ENCODE measurements at regions not wholly inside any gene's neighbourhood (a gene's known extent, or its start where the extent isn't known, plus 50 kb on each side); places are given as distances from the start of the nearest gene placed in this dataset.

DNA sequence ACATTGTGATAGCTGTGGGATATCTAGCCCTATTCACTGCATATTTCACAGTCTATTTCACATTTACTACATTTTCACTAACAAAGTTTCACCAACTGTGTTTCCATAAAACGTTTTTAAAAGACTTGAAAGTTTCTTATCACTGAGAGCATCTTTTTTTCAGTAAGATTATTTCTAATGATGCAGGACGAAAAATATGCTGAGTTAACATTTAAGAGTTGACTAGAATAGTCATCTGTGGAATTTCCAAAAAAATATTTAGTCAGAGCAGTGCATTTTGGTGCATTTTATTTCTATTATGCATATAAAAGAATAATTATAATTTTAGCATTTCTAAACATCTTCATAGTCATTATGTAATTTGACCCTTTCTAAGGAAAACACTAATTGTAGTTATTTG, 143.8 kb upstream of the CLEC14A start:
- Histone ChIP-seq H2AFZ (ENCODE audit: low read depth, low read length) (no peak overlapping the region), H3K9me3 (ENCODE audit: insufficient read depth, low read depth, low read length) (no peaks in the 10 kb centered on the region), H3K4me1 (ENCODE audit: insufficient read depth, low read length) (peaks cover 4% of the 10 kb centered on the region), H3K27me3 (ENCODE audit: insufficient read depth, low read length) (no peaks in the 10 kb centered on the region), H4K20me1 (ENCODE audit: insufficient read depth, low read length) (no peaks in the 10 kb centered on the region), H3K79me2 (ENCODE audit: insufficient read depth, low read length) (no peaks in the 10 kb centered on the region), H3K4me2 (ENCODE audit: low read length) (no peak overlapping the region), H3K4me3 (ENCODE audit: insufficient read depth, low read depth, low read length) (no peak overlapping the region), H3K27ac (ENCODE audit: low read depth, low read length) (no peak overlapping the region), H3K9ac (ENCODE audit: low read length) (no peak overlapping the region), H3K36me3 (ENCODE audit: insufficient read depth, low read length) (no peaks in the 10 kb centered on the region)
- DNase-seq (ENCODE audit: low read depth): no peak
- Mint-ChIP-seq H3K9me3 (ENCODE audit: unreplicated experiment) (no peaks in the 10 kb centered on the region), H3K4me3 (ENCODE audit: unreplicated experiment) (no peak overlapping the region), H3K27me3 (ENCODE audit: low read depth, unreplicated experiment) (no peaks in the 10 kb centered on the region), H3K4me1 (ENCODE audit: low read depth, unreplicated experiment) (peaks cover 9% of the 10 kb centered on the region), H3K27ac (ENCODE audit: unreplicated experiment) (no peak overlapping the region), H3K36me3 (ENCODE audit: low read depth, unreplicated experiment) (no peaks in the 10 kb centered on the region)
- FAIRE-seq: peak; percentile 29
- no peak for TF ChIP-seq EZH2 (IDR thresholded peaks at IDR 0.05; ENCODE audit: insufficient read depth, low read length)
- TF ChIP-seq, protein P1, sequence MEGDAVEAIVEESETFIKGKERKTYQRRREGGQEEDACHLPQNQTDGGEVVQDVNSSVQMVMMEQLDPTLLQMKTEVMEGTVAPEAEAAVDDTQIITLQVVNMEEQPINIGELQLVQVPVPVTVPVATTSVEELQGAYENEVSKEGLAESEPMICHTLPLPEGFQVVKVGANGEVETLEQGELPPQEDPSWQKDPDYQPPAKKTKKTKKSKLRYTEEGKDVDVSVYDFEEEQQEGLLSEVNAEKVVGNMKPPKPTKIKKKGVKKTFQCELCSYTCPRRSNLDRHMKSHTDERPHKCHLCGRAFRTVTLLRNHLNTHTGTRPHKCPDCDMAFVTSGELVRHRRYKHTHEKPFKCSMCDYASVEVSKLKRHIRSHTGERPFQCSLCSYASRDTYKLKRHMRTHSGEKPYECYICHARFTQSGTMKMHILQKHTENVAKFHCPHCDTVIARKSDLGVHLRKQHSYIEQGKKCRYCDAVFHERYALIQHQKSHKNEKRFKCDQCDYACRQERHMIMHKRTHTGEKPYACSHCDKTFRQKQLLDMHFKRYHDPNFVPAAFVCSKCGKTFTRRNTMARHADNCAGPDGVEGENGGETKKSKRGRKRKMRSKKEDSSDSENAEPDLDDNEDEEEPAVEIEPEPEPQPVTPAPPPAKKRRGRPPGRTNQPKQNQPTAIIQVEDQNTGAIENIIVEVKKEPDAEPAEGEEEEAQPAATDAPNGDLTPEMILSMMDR (IDR thresholded peaks at IDR 0.05; ENCODE audit: insufficient read depth, low read depth, low read length): no peak

DNA sequence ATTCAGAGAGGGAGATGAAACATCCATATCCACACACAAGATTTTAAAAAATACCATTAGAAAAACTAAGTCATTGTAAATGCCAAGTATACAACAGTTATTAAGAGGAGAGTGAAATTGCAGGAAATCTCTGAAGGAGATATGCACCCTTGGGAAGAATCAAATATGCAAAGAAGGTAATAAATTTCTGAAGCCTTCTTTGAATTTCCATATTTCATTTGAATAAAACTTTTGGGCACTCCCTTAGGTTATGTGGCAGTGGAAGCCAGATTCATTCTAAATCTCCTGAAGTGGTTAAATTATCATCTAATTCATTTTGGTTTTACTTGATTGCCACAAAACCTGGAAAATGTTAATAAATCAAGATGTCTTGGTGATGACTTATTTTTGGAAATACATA, 138.9 kb upstream of the CLEC14A start:
- no peak overlapping the region for H3K4me3 Mint-ChIP-seq (ENCODE audit: unreplicated experiment)
- H3K27me3 ChIP-seq (ENCODE audit: insufficient read depth, low read length): no peaks in the 10 kb centered on the region
- no peak overlapping the region for H2AFZ ChIP-seq (ENCODE audit: low read depth, low read length)
- peaks cover 5% of the 10 kb centered on the region for H3K4me1 ChIP-seq (ENCODE audit: insufficient read depth, low read length)
- no peaks in the 10 kb centered on the region for H3K9me3 ChIP-seq (ENCODE audit: insufficient read depth, low read depth, low read length)
- TF ChIP-seq, protein P1 (IDR thresholded peaks at IDR 0.05; ENCODE audit: insufficient read depth, low read depth, low read length): no peak
- no peak for TF ChIP-seq EZH2 (IDR thresholded peaks at IDR 0.05; ENCODE audit: insufficient read depth, low read length)
- H3K27ac ChIP-seq (ENCODE audit: low read depth, low read length): no peak overlapping the region
- H3K27me3 Mint-ChIP-seq (ENCODE audit: low read depth, unreplicated experiment): no peaks in the 10 kb centered on the region
- H3K4me3 ChIP-seq (ENCODE audit: insufficient read depth, low read depth, low read length): no peak overlapping the region
- no peak overlapping the region for H3K9ac ChIP-seq (ENCODE audit: low read length)
- no peak overlapping the region for H3K27ac Mint-ChIP-seq (ENCODE audit: unreplicated experiment)
- H4K20me1 ChIP-seq (ENCODE audit: insufficient read depth, low read length): no peaks in the 10 kb centered on the region
- no peaks in the 10 kb centered on the region for H3K4me1 Mint-ChIP-seq (ENCODE audit: low read depth, unreplicated experiment)
- no peak overlapping the region for H3K4me2 ChIP-seq (ENCODE audit: low read length)
- no peaks in the 10 kb centered on the region for H3K9me3 Mint-ChIP-seq (ENCODE audit: unreplicated experiment)
- no peaks in the 10 kb centered on the region for H3K36me3 Mint-ChIP-seq (ENCODE audit: low read depth, unreplicated experiment)
- H3K36me3 ChIP-seq (ENCODE audit: insufficient read depth, low read length): no peaks in the 10 kb centered on the region
- no peaks in the 10 kb centered on the region for H3K79me2 ChIP-seq (ENCODE audit: insufficient read depth, low read length)
- FAIRE-seq (no peak), DNase-seq (ENCODE audit: low read depth) (no peak)

GRCh38 chr14:38394064-38394463, 138.2 kb upstream of the CLEC14A start:
- TF ChIP-seq, protein P1 (IDR thresholded peaks at IDR 0.05; ENCODE audit: insufficient read depth, low read depth, low read length): no peak
- TF ChIP-seq EZH2 (IDR thresholded peaks at IDR 0.05; ENCODE audit: insufficient read depth, low read length): no peak
- no peaks in the 10 kb centered on the region for H3K27me3 Mint-ChIP-seq (ENCODE audit: low read depth, unreplicated experiment)

More at GRCh38 chr14:38394064-38394463, 138.2 kb upstream of the CLEC14A start:
- H3K79me2 ChIP-seq (ENCODE audit: insufficient read depth, low read length): no peaks in the 10 kb centered on the region
- no peak overlapping the region for H3K4me3 ChIP-seq (ENCODE audit: insufficient read depth, low read depth, low read length)
- Mint-ChIP-seq H3K27ac (ENCODE audit: unreplicated experiment) (no peak overlapping the region), H3K4me1 (ENCODE audit: low read depth, unreplicated experiment) (no peaks in the 10 kb centered on the region), H3K36me3 (ENCODE audit: low read depth, unreplicated experiment) (no peaks in the 10 kb centered on the region), H3K4me3 (ENCODE audit: unreplicated experiment) (no peak overlapping the region), H3K9me3 (ENCODE audit: unreplicated experiment) (no peaks in the 10 kb centered on the region)
- no peaks in the 10 kb centered on the region for H3K27me3 ChIP-seq (ENCODE audit: insufficient read depth, low read length)
- no peaks in the 10 kb centered on the region for H4K20me1 ChIP-seq (ENCODE audit: insufficient read depth, low read length)
- peaks cover 5% of the 10 kb centered on the region for H3K4me1 ChIP-seq (ENCODE audit: insufficient read depth, low read length)
- no peaks in the 10 kb centered on the region for H3K9me3 ChIP-seq (ENCODE audit: insufficient read depth, low read depth, low read length)
- DNase-seq (ENCODE audit: low read depth) (no peak), FAIRE-seq (no peak)
- no peak overlapping the region for H3K27ac ChIP-seq (ENCODE audit: low read depth, low read length)
- no peaks in the 10 kb centered on the region for H3K36me3 ChIP-seq (ENCODE audit: insufficient read depth, low read length)
- H3K4me2 ChIP-seq (ENCODE audit: low read length): no peak overlapping the region
- no peak overlapping the region for H2AFZ ChIP-seq (ENCODE audit: low read depth, low read length)
- H3K9ac ChIP-seq (ENCODE audit: low read length): no peak overlapping the region
